ENCODE measurements at regions not wholly inside any gene's neighbourhood (a gene's known extent, or its start where the extent isn't known, plus 50 kb on each side); places are given as distances from the start of the nearest gene placed in this dataset.

DNA sequence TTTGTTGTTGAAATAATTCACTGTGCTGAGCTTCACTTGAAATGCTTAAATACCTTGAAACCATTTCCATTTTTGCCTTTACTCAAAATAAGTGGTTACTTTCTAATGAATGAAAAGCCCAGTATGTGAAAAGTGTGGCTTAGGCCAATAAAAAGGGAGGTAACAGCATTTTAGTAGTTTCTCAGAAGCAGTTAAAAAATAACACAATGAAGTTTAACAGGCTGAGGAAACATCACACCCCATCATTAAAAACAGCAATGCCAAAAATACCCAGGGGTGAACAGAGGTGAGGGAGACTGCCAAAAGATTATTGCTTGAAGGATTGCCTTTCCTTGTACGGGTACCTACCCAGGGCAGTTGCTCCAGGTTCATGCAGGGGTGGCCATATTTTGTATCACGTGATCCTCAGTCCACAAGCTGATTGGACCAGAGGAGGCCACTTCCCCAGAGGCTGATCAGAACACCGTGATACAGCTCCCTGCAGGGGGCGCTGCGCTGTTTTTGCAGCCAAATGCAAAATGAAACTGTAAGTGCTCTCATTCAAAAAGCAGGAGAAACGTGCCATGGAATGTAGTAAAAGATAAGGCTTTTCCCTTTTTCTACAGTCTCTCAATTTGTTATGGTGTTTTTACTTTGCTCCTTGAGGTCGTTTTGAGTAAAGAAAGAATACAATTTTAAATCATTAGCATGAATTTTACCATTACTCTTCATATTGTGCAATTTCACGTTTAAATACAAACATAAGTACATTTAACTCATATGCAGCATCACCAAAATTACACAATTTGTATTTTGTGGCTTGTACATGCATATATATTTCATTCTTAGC, 70.2 kb upstream of the SH3BP4 start:
- TF ChIP-seq, protein P1, sequence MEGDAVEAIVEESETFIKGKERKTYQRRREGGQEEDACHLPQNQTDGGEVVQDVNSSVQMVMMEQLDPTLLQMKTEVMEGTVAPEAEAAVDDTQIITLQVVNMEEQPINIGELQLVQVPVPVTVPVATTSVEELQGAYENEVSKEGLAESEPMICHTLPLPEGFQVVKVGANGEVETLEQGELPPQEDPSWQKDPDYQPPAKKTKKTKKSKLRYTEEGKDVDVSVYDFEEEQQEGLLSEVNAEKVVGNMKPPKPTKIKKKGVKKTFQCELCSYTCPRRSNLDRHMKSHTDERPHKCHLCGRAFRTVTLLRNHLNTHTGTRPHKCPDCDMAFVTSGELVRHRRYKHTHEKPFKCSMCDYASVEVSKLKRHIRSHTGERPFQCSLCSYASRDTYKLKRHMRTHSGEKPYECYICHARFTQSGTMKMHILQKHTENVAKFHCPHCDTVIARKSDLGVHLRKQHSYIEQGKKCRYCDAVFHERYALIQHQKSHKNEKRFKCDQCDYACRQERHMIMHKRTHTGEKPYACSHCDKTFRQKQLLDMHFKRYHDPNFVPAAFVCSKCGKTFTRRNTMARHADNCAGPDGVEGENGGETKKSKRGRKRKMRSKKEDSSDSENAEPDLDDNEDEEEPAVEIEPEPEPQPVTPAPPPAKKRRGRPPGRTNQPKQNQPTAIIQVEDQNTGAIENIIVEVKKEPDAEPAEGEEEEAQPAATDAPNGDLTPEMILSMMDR (conservative IDR thresholded peaks at IDR 0.05; ENCODE audit: low read depth, low read length) = peak; percentile 94
- TF ChIP-seq EZH2phosphoT487 (IDR thresholded peaks at IDR 0.05; ENCODE audit: borderline replicate concordance, low read length) = no peak
- Histone ChIP-seq H3K36me3 (ENCODE audit: low read depth, low read length) (no peaks in the 10 kb centered on the region), H2AFZ (ENCODE audit: low read length) (peak overlapping the region; percentile 70), H3K9ac (ENCODE audit: low read length) (no peak overlapping the region), H3K4me1 (ENCODE audit: insufficient read depth, low read length) (peaks cover 33% of the 10 kb centered on the region), H3K4me3 (ENCODE audit: low read length) (peak overlapping the region; percentile 62), H3K9me3 (ENCODE audit: low read length) (no peaks in the 10 kb centered on the region), H3K27me3 (ENCODE audit: low read length) (no peaks in the 10 kb centered on the region), H3K79me2 (ENCODE audit: low read length) (no peaks in the 10 kb centered on the region), H3K9me2 (replicated peaks; ENCODE audit: low read length) (no peaks in the 10 kb centered on the region), H3K27ac (ENCODE audit: low read length) (peak overlapping the region; percentile 67), H4K20me1 (ENCODE audit: low read length) (no peaks in the 10 kb centered on the region), H3K4me2 (ENCODE audit: low read length) (peak overlapping the region; percentile 78), H3F3A (ENCODE audit: low read length, unreplicated experiment) (no peaks in the 10 kb centered on the region)
- DNase-seq = peak; percentile 93
- ChIA-PET POLR2A (ENCODE audit: unreplicated experiment) (interaction anchor here (0.5 kb wide), 1 partner anchor 130 kb away, joined by 5 read pairs; no protein-coding TSS in a partner anchor), CTCF (interaction anchor here (0.6 to 1.1 kb wide), 7 partner anchors 100 to 929 kb away, joined by 3 to 5 read pairs (median 4); no protein-coding TSS in a partner anchor)
- intact Hi-C loops (cut with micrococcal nuclease) = loop anchor here (1.0 to 10.0 kb wide), 5 partner anchors 69 to 331 kb away; no protein-coding TSS in a partner anchor
- peak; percentile 94 for ATAC-seq
- BruUV-seq (replicated peaks) = no TSS peak

DNA sequence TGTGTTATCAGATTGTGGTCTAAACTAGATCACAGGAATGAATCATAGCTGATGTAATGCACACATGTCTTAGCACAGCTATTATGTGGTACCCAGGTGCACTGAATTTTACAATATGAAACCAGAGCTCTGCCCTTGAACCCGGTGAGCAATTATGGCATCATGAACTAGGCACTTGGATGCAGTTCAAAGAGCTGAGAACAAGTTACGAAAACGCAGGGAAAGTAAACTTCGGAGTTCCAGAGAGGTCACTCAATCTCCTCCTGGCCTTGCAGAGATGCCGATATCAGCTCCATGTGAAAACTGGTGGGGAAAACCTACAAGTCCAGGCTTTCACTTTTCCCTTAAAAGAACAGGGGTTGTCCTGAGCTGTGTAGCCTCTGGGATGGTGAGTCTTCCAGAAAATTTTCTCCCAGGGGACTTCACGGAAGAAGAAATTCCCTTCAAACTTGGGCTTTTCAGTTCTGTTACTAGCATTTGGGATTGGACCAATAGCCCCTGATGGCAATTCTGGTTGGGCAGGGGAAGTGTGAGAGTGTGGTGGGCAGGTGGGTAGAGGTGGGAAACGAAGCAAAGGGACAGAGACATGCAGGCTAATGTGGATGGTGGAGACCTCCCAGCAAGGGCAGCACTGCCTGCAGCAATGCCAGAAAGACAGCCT, 71.1 kb upstream of the SH3BP4 start:
- no peaks in the 10 kb centered on the region for H3K36me3 ChIP-seq (ENCODE audit: low read depth, low read length)
- no TSS peak for BruUV-seq (replicated peaks)
- peak overlapping the region; percentile 70; the same call in 1 of the 2 replicates for H2AFZ ChIP-seq (ENCODE audit: low read length)
- intact Hi-C loops (cut with micrococcal nuclease) = loop anchor here (1.0 to 10.0 kb wide), 5 partner anchors 70 to 330 kb away; no protein-coding TSS in a partner anchor
- peak overlapping the region; percentile 4; the same call in 1 of the 2 replicates for H3K4me3 ChIP-seq (ENCODE audit: low read length)
- H3K4me2 ChIP-seq (ENCODE audit: low read length) = peak overlapping the region; percentile 78
- TF ChIP-seq EZH2phosphoT487 (IDR thresholded peaks at IDR 0.05; ENCODE audit: borderline replicate concordance, low read length) (no peak), EZH2 (IDR thresholded peaks at IDR 0.05; ENCODE audit: low read length, unreplicated experiment) (no peak)
- TF ChIP-seq, protein P1 (conservative IDR thresholded peaks at IDR 0.05; ENCODE audit: low read depth, low read length) = no peak
- no peak overlapping the region for H3K9ac ChIP-seq (ENCODE audit: low read length)
- ATAC-seq (peak; percentile 62), DNase-seq (peak; percentile 90)
- H3K9me3 ChIP-seq (ENCODE audit: low read length) = no peaks in the 10 kb centered on the region
- H3K79me2 ChIP-seq (ENCODE audit: low read length) = no peaks in the 10 kb centered on the region
- no peaks in the 10 kb centered on the region for H3K9me2 ChIP-seq (replicated peaks; ENCODE audit: low read length)
- ChIA-PET CTCF (interaction anchor here (0.5 to 1.1 kb wide), 4 partner anchors 225 to 865 kb away, joined by 3 to 5 read pairs (median 4); no protein-coding TSS in a partner anchor), POLR2A (ENCODE audit: unreplicated experiment) (no interaction called here)
- H3K27ac ChIP-seq (ENCODE audit: low read length) = peak overlapping the region; percentile 67
- H3K27me3 ChIP-seq (ENCODE audit: low read length) = no peaks in the 10 kb centered on the region
- no peaks in the 10 kb centered on the region for H3F3A ChIP-seq (ENCODE audit: low read length, unreplicated experiment)
- H4K20me1 ChIP-seq (ENCODE audit: low read length) = no peaks in the 10 kb centered on the region
- peaks cover 33% of the 10 kb centered on the region for H3K4me1 ChIP-seq (ENCODE audit: insufficient read depth, low read length)
